Hematopoietic multipotent progenitor cell treated with erythropoietin and hydrocortisone succinate and interleukin-3 and kit ligand, for 15 days (in vitro differentiated cells): ENCODE measurements at regions not wholly inside any gene's neighbourhood (a gene's known extent, or its start where the extent isn't known, plus 50 kb on each side); places are given as distances from the start of the nearest gene placed in this dataset.
"Not testable (repeated sequence)": the region's sequence is repeated elsewhere in the genome, so short reads cannot be mapped to it uniquely, and the experiment has no call there.

ENCODE experiments used
- DNase-seq: peaks from one replicate; pipeline ENCODE4 v3.0.0-alpha.2; 2015; ENCODE audit warnings: low spot score

DNA sequence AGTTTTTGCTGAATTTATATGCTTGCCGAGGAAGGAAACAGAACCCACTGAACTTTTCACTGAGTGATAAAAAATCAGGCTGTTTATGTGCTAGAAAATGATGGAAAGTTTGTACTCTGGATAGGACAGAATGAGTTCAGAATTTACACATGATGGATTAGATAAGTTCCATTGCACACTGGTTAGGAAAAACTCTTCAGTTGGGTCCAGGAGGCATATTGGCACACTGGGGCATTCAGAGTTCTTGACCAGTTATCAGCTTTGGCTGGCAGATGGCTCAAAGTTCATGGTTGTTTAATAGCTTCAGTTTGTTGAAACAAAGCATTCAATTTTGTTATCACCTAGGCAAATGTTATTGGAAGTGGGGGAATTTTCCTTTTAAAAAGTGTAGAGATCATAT lies 613.3 kb upstream of the SYNCRIP start:
- no peak for DNase-seq

DNA sequence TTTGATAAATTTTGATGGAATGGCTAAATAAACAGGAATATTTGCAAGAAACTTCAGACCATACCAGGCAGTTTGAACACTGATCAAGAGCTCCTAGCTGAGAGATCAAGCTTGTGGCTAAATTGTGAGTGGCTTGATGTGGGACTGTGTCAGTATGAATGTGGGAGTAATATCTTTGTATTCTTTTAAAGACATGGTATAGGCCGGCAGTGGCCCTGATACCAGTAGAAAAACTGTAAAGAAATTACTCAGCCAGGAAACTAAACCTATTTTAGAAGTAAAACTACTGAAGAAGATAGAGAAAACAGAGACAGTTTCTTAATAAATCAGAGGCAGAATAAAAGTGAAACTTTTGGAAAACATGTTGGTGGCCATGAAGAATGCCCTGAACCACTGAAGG lies 608.4 kb upstream of the SYNCRIP start:
- no peak for DNase-seq

DNA sequence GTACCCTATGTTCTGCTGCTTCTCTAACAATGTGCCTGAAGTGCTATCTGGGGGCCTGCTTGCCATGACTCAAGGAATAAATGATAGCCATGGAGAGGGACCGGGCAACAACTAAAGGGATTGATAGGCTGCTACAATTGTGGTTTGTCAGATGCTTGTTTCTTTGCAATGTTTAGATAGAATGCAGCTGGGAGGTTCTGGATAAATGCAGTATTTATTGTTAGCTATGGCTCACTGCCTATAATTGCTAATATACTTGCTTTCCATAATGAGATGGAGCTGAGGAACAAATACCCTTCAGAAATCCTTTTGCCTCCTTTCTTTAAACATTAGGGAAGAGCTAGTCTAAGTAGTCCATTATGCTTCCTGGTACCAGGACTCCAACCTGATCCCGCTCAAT lies 575.2 kb upstream of the SYNCRIP start:
- DNase-seq, result no peak

DNA sequence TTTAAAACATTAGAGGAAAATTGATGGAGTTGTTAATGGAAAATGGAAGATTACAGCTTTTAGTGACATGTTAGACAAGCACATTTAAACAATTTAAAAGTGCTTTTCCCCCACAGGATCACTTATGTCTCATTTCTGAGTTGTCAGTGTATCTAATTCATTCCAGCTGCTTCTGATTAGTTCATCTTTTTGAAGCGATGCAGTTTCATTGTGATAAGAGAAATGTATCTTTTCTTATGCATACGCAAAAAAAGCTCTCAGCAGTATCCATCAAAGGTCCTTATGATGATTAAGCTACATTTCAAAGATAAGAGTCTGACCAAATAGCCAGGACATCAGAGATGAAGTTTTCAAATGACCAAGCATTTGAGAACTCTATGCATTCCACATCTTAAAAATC lies 572.6 kb upstream of the SYNCRIP start:
- DNase-seq, result no peak

DNA sequence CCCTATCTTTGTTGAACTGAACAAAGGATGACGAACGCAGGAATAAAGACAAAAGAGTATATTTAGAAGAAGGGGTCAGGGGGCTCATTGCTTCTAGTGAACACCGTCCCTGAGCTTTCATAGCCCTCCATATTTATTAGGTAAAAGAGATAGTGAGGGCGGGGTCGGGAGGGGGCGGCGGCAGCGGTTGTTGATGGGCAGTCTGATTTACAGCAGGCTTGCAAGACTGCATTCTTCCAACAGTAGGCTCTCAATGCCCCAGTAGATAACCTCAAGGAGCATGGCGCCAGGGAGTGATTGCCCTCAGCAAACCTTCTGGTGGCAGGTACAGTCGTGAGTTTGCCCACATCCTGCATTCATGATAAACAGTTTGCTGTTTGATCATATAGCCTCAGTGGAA lies 563.3 kb upstream of the SYNCRIP start:
- no peak for DNase-seq

DNA sequence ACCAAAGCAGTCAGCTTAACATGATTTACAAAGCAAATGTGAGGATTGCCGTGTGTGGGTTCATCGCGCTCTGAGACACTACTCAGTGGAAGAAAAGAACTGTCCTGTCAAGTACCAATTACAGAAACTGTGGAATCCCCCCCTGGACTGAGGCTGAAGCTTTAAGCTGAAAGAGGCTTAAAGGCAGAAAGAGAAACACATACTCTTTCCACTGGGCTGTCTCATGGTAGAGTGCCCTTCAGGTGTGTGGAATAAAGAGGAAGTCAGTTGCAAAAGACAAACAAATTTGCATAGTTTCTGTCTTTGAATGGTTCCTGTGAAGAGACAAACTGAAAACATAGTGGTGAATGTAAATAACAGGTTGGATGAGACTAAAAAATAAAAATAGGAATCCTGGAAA lies 560.4 kb upstream of the SYNCRIP start:
- DNase-seq, result no peak

DNA sequence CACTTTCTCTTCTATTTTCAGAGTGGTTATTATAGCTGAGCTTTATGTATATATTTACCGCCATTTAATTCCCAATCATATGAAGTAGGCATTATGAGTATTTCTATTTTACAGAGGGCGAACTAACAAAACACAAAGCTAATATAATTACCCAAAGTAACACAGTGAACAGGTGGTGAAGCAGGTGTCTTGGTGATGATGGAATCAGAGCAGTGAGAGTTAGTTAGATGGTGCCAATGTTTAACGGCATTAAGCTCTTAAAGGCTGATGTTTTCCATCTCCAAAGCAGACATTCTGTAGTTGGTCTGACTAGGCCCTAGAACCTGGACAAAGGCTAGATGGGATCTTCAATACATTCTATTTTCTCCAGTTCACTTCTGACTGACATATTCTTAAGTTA lies 551.1 kb upstream of the SYNCRIP start:
- DNase-seq, result no peak

DNA sequence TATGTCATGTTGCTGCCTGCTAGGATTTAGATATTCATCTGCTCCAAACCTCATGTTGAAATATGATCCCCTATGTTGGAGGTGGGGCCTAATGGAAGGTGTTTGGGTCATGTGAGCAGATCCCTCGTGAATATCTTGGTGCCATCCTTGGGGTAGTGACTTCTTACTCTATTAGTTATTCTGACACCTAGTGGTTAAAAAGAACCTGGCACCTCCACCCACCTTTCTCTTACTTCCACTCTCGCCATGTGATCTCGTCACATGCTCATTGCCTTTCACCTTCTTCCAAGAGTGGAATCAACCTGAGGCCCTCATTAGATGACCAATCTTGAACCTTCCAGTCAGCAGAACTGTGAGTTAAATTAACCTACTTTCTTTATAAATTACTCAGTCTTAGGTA lies 549.4 kb upstream of the SYNCRIP start:
- no peak for DNase-seq

DNA sequence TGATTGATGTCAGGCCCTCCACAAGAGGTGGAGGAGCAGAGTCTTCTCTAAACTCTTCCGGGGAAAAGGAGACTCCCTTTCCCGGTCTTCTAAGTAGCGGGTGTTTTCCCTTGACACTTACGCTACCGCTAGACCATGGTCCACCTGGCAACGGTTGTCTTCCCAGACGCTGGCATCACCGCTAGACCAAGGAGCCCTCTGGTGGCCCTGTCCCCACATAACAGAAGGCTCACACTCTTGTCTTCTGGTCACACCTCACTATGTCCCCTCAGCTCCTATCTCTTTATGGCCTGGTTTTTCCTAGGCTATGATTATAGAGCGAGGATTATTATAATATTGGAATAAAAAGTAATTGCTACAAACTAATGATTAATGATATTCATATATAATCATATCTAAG lies 532.5 kb upstream of the SYNCRIP start:
- not testable (repeated sequence) for DNase-seq

DNA sequence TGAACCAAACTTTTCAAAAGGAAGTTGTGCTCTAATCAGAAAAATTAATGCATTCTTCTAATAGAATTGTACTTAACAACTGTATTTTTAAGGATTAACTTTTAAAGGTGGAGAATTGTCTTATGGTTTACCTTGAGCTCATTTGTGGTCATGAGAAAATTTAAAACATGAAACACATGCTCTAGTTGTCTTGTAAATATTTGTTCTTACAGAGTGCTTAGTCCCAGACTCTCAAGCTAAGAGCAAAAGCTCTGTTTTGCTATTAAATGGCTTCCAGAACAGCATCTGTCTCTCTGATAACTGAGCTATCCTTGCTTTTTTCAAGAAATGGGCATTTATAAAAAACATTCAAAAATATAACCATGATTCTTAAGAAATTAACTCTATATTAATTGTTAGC lies 512.2 kb upstream of the SYNCRIP start:
- no peak for DNase-seq

DNA sequence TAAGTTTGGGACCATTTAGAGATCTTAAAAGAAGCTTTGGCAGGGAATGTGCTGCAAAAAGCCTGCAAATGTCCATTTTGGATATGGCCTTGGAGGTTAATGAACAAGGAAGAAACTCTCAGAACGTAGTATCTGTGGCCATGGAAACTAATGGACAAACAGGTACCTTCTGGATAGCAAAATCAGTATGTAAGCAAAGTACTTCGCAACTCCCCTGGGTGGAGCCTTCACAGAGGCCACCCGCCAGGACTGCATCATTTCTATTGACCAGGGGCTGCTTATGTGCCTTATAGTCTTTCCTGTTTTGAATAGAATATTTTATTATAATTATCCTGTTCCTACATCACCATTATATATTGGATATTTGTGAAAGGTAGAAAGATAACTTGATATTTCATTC lies 510.8 kb upstream of the SYNCRIP start:
- DNase-seq, result no peak

DNA sequence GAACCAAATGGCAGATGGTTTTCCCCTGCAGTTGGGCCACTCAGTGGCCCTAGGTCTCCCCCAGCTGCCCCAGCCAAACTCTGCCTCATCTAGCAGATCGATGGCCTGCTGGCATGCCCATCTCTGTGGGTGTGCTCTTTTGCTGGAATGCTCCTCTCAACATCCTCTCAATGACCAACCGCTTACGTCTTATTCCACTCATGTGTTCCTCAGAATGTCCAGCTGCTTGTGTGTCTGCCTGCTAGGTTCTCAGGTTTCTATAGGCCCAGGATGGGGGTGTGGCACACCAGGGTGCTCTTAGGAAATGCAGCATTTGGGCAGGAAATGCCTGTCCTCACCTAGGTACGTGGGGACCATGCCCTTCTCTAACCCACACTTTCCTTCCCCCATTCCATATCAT lies 509.9 kb upstream of the SYNCRIP start:
- DNase-seq, result no peak

DNA sequence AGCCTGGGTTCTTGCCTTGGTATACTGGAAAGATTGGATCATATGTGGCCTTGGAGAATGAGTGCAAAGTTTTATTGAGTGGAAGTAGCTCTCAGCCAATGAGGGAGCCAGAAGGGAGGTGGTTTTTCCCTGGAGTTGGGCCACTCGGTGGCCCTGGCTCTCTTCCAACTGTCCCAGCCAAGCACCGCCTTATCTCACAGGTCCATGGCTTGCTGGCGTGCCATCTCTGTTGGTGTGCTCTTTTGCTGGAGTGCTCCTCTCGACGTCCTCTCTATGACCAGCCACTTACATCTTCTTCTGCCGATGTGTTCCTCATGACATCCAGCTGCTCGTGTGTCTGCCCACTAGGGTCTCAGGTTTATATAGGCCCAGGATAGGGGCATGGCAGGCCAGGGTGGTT lies 505.9 kb upstream of the SYNCRIP start:
- DNase-seq, result no peak

DNA sequence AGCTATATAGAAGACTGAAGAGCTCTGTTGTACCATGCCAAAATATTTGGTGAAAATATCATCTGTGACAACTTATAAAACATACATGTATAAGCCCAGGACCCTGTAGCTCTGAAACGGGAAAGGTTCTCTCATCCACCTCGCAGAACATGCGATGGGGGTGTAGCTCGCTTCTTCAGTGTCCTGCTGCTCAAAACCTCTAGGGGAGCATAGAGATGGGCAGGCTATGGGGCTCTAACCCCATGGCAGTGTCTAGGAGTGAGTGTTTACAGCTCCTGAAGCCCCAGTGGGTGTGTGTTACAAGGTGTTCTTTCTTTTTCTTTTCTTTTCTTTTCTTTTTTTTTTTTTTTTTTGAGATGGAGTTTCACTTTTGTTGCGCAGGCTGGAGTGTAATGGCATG lies 505.2 kb upstream of the SYNCRIP start:
- DNase-seq, result no peak

DNA sequence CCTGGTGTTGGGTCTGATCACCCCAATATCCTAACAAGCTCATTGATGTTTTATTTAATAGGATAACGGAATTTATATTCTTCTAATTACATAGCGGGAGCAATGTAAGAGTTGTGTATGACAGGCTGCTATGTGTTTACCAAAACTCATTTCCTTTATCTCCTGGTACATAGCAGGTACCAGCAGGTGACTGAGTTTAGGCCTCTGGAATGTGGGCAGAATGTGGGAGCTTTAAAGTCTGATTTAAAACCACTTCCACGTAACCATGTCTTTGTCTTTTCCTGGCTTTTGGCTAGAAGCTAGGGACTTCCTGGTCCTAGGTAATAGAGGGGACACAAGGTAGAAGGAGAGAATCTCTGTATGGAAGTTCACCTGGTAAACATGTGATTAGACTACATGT lies 504.6 kb upstream of the SYNCRIP start:
- DNase-seq, result no peak

DNA sequence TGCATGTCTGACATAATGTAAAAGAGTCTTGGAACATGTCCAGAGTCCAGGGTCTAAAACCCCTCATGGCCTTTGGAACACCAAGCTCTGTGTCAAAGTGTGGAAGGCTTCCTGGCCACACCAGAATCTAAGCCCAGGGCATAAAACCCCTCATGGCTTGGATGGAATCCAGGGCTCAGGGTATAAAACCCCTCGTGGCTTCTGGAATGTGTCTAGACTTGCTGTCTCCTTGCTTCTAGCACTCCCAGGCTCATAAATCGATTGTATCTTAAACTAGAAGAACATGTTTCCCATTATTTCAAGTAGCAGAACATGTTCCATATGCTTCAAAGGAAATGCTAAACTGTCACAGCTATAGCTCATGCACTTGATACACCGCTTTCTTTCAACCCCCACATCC lies 504.1 kb upstream of the SYNCRIP start:
- not testable (repeated sequence) for DNase-seq

DNA sequence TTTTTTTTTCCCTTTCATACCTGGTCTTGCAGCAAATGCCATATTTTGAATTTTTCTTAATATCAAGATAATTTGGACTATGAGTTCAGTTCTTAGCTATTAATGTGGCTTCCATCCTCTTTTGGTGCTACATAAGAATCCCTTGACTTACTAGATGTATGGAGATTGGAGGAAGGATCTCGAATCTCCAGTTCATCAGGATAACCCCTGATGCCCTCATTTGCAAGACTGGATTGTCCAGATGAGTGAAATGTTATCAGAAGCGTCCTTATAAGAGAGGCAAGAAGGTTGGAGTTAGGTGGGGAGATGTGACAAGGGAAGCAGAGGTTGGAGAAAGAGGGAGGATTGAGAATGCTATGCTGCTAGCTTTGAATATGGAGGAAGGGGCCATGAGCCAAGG lies 499.6 kb upstream of the SYNCRIP start:
- no peak for DNase-seq

DNA sequence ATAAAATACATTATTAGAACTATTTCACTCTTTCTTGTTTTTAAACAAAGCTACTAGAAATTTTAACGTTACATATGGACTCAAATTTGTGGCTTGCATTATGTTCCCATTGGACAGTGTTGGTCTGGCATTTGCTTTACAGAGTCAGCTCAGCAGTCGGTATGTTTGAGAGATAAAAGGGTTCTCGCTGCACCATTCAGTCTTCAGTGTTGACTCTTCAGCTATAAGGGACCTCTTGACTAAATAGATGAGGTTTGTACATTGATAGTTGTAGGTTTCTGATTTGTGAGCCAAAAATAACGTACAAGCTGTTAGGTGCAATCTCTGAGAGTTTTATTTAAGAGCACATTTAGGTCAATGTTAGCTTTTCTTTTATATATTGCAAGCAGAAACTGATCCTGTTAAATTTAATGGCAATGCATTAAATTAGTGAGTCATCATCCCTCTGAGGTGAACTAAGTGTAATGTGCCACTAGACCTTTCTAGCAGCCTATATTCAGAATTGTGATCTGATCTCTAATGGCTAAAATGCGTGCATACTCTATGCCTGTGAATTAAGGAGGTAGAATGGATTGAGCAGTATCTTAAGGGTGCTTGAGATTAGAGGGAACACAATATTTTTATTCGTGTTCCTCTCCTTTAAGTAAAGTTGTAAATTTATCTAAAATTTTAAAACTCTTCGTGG lies 485.6 kb upstream of the SYNCRIP start:
- no peak for DNase-seq

DNA sequence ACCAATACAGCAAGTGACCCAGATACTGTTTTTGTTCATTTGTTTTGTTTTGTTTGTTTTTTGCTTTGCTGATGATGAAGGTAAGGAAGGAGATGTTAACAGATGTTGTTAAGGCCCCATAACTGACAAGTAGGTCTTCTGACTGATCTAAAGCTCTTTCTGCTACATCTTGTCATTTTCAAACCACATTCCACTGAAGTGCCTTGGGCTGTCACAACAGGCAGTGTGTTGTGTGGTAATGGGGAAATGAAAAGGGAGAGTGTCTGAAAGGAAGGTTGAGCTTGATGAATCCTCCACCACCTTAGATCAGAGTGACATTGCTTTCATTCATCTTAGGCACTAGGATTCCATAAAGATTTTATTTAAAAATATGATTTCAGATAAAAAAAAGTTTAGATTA lies 479.4 kb upstream of the SYNCRIP start:
- no peak for DNase-seq

DNA sequence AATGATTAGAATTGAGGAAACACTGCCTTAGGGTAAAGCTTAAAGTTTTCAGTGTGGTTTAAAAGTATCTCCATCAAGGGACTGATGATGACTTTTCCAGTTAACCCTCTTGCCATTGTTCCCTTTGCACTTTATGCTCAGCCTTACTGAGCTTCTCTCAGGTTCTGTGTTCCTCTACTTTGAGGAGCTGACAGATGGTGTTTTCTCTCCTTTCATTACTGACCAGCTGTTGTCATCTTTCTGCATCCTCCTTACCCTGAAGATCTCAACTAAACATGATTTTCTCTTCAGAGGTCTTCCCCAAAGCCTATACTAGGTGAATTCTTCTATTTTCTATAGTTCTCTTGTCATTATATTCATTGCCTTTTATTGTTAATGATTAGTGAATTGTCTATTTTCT lies 475.6 kb upstream of the SYNCRIP start:
- DNase-seq, result no peak

DNA sequence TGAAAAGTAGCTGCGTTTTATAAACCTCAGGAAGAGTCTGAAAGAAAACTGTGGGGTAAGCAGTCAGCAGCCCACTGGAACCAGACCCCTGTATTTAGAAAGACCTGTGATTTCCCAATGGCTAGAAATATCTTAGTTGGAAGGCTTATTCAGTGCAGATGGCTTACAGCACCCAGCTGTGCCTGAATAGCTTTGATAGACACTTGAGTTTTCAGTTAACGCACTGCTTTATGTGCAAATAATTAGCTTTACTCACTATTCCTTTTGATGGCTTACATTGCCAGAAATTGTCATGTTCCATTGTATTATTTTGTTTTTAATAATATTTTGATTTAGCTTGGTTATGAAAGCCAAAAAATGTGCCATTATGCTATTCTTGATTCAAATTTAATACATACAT lies 465.3 kb upstream of the SYNCRIP start:
- no peak for DNase-seq

DNA sequence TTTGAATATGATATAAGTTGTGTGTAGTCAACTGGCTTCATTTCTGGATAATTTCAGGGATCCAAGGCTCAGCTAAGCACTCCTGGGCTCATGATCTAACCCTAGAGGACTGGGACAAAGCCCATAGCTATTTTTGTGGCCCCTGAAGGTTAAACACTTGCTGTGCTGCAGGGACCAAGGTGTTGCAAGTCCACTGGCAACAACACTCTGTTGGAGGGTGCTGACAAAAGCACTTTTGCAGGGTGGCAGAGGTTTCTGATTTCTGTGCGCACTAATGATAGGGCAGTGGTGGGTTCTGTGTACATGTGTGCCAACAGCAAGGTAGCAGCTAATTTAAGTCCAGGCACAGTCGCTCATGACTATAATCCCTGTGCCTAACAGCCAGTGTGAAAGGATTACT lies 445.3 kb upstream of the SYNCRIP start:
- no peak for DNase-seq

DNA sequence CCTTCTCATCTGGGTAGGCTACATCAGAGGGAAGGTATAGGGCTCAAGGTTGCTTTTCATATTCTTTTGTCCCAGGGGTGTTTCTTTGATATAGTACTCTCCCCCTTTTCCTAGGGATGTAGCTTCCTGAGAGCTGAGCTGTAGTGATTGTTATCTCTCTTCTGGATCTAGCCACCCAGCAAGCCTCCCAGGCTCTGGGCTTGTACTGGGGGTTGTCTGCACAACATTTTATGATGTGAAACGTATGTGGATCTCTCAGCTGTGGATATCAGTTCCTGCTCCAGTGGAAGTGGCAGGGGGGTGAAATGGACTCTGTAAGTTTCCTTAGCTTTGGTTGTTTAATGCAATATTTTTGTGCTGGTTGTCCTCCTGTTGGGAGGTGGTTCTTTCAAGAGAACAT lies 437.3 kb upstream of the SYNCRIP start:
- DNase-seq, result no peak

DNA sequence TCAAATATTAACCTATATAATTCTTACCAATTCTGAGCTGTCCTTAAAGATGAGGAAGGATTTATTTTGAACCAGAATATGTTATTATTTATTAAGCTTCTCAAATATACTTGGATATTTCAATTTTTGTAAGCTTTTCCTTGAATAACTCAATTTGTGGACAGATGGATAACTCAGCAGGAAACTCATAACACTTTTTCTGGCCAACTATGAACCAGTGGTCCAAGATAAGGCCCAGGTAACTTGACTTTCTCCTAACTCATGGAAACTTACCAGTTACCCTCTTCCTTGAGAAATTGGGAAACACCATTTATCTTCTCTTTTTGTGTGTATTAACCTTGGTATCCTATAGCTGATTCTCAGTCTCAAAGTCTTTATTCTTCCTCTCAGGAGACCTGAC lies 427.5 kb upstream of the SYNCRIP start:
- no peak for DNase-seq

DNA sequence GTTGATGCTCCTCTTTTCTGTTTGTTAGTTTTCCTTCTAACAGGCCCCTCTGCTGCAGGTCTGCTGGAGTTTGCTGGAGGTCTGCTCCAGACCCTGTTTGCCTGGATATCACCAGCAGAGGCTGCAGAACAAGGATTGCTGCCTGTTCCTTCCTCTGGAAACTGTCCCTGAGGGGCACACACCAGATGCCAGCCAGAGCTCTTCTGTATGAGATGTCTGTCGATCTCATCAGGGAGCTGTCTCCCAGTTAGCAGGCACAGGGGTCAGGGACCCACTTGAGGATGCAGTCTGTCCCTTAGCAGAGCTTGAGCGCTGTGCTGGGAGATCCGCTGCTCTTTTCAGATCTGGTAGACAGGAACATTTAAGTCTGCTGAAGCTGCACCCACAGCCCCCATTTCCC lies 422.3 kb upstream of the SYNCRIP start:
- DNase-seq, result not testable (repeated sequence)
